GM12878 (cell line): ENCODE measurements at regions not wholly inside any gene's neighbourhood (a gene's known extent, or its start where the extent isn't known, plus 50 kb on each side); places are given as distances from the start of the nearest gene placed in this dataset.

Source experiments
- GABPA ChIP-seq: IDR thresholded peaks from 2 replicates; pipeline ENCODE4 v1.6.1; 2014; ENCODE audit warnings: antibody characterized with exemption, low read depth, mild to moderate bottlenecking, inconsistent platforms
- KDM1A ChIP-seq: fragments of 200-600 bp; sonication (generic); IDR thresholded peaks from 2 replicates; pipeline ENCODE4 v1.6.1; 2016; ENCODE audit warnings: borderline replicate concordance
- RAD21 ChIP-seq: IDR thresholded peaks from 2 replicates; pipeline ENCODE4 v1.6.1; 2011; ENCODE audit warnings: mild to moderate bottlenecking, low read depth, low read length, moderate library complexity; ENCODE audit not compliant: insufficient read depth
- SMAD5 ChIP-seq: IDR thresholded peaks from 2 replicates; pipeline ENCODE4 v1.6.1; 2016; ENCODE audit warnings: antibody characterized with exemption, low read depth
- STAT3 ChIP-seq: IDR thresholded peaks from 2 replicates; pipeline ENCODE4 v1.6.1; 2011; ENCODE audit warnings: low read depth, low read length, improper control_type of control experiment
- TCF7 ChIP-seq: IDR thresholded peaks from 2 replicates; pipeline ENCODE4 v1.6.1; 2014; ENCODE audit warnings: antibody characterized with exemption, borderline replicate concordance
- ZBTB11 ChIP-seq: fragments of 450-650 bp; formaldehyde crosslinking; IDR thresholded peaks from 2 replicates; pipeline ENCODE4 v1.5.0; 2022; ENCODE audit warnings: mild to moderate bottlenecking, missing genetic modification characterization
- TF ChIP-seq, protein P1 (sequence below), 3 experiments: IDR thresholded peaks in 2 of 3; conservative IDR thresholded peaks in 1 of 3; 2 replicates each; pipeline ENCODE4 v1.5.1; 2011; ENCODE audit warnings: low read depth in 3 of 3, low read length in 3 of 3, mild to moderate bottlenecking in 3 of 3, control low read depth in 2 of 3, moderate library complexity in 2 of 3, inconsistent platforms in 1 of 3, mixed read lengths in 1 of 3; ENCODE audit not compliant: control insufficient read depth in 2 of 3, insufficient read depth in 1 of 3; ENCODE audit errors: extremely low read depth in 1 of 3

DNA sequence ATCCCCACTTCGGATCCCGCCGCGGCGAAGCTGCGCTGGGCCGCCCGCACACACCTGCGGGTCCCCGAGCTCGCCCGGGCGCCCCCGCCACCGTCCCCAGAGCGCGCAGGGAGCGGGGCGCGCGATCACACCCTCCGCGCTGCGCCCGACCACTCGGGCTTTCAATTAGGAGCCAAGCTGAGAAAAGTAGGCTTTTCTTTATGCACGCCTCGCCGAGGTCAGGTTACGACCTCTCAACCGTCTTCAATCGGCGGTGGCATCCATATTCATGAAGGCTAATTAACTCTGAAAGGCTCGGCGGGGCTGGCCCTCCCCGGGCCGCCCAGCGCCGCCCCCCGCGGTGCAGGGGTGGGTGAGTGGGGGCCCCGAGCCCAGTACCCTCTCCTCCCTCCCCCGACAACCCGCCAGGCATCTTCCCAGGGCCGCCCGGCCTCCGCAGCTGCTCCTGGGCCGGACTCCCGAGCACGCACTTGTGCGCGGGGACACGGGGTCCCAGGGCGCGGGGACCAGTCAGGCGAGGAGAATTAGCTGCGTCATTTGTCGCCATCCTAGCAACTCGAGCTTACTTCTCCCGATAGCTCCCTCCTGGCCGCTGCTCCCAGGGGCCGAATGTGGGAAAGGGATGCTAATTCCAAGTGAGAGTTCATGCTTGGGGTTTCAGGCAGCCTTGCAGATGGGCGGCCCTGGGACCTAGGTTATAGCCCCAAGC is 155.5 kb upstream of the LYZL2 start:
- TF ChIP-seq KDM1A (no peak), TCF7 (no peak), STAT3 (no peak), ZBTB11 (CRISPR knock-in tag) (no peak), SMAD5 (no peak), GABPA (no peak), RAD21 (no peak)
- TF ChIP-seq, protein P1, sequence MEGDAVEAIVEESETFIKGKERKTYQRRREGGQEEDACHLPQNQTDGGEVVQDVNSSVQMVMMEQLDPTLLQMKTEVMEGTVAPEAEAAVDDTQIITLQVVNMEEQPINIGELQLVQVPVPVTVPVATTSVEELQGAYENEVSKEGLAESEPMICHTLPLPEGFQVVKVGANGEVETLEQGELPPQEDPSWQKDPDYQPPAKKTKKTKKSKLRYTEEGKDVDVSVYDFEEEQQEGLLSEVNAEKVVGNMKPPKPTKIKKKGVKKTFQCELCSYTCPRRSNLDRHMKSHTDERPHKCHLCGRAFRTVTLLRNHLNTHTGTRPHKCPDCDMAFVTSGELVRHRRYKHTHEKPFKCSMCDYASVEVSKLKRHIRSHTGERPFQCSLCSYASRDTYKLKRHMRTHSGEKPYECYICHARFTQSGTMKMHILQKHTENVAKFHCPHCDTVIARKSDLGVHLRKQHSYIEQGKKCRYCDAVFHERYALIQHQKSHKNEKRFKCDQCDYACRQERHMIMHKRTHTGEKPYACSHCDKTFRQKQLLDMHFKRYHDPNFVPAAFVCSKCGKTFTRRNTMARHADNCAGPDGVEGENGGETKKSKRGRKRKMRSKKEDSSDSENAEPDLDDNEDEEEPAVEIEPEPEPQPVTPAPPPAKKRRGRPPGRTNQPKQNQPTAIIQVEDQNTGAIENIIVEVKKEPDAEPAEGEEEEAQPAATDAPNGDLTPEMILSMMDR (IDR thresholded peaks at IDR 0.05 in 2 of 3, conservative IDR thresholded peaks at IDR 0.05 in 1 of 3; ENCODE audit: control insufficient read depth in 2 of 3, extremely low read depth in 1 of 3, insufficient read depth in 1 of 3, low read depth in 3 of 3, low read length in 3 of 3) = no peak
